NCI-H524 (cell line): ENCODE measurements at regions not wholly inside any gene's neighbourhood (a gene's known extent, or its start where the extent isn't known, plus 50 kb on each side); places are given as distances from the start of the nearest gene placed in this dataset.

Experiments
- DNase-seq, 2 experiments: peaks; one replicate each; lab custom pipeline; 2025; lab: John Stamatoyannopoulos, UW

- DNase-seq, result no peak
These were observed 365.5 kb downstream of the ETNK1 start for GRCh38 chr12:22990501-22990900.

- no peak for DNase-seq
These were observed 366.4 kb downstream of the ETNK1 start for GRCh38 chr12:22991250-22991844.

GRCh38 chr12:22993609-22994315 lies 368.8 kb downstream of the ETNK1 start:
- no peak for DNase-seq

GRCh38 chr12:22994316-22994675 lies 369.3 kb downstream of the ETNK1 start:
- no peak for DNase-seq

GRCh38 chr12:23001487-23001886 lies 376.5 kb downstream of the ETNK1 start:
- DNase-seq, result no peak

GRCh38 chr12:23002381-23002780 lies 377.4 kb downstream of the ETNK1 start:
- DNase-seq, result no peak

GRCh38 chr12:23004473-23005020 lies 379.6 kb downstream of the ETNK1 start:
- no peak for DNase-seq

- DNase-seq, result no peak
These were observed 380.4 kb downstream of the ETNK1 start for GRCh38 chr12:23005387-23005786.

GRCh38 chr12:23006413-23006812 lies 381.4 kb downstream of the ETNK1 start:
- no peak for DNase-seq

- DNase-seq, result no peak
These were observed 383.7 kb downstream of the ETNK1 start for GRCh38 chr12:23008623-23009022.

GRCh38 chr12:23014749-23015148 lies 389.8 kb downstream of the ETNK1 start:
- no peak for DNase-seq

- DNase-seq, result peak in 1 of 2 experiments; percentile 6
These were observed 400.5 kb downstream of the ETNK1 start for GRCh38 chr12:23025372-23026016.

- DNase-seq, result no peak
These were observed 403.3 kb downstream of the ETNK1 start for GRCh38 chr12:23028158-23028802.

- no peak for DNase-seq
These were observed 404.2 kb downstream of the ETNK1 start for GRCh38 chr12:23029185-23029584.

- no peak for DNase-seq
These were observed 414.9 kb downstream of the ETNK1 start for GRCh38 chr12:23039834-23040233.

- no peak for DNase-seq
These were observed 416.8 kb downstream of the ETNK1 start for GRCh38 chr12:23041774-23042173.

- DNase-seq, result no peak
These were observed 418.7 kb downstream of the ETNK1 start for GRCh38 chr12:23043646-23044045.

GRCh38 chr12:23049180-23049579 lies 424.2 kb downstream of the ETNK1 start:
- DNase-seq, result no peak

GRCh38 chr12:23055004-23055403 lies 430.0 kb downstream of the ETNK1 start:
- DNase-seq, result peak; percentile 8 to 36

GRCh38 chr12:23057571-23057970 lies 432.6 kb downstream of the ETNK1 start:
- no peak for DNase-seq

- no peak for DNase-seq
These were observed 435.2 kb downstream of the ETNK1 start for GRCh38 chr12:23060161-23060560.

- no peak for DNase-seq
These were observed 438.2 kb downstream of the ETNK1 start for GRCh38 chr12:23063206-23063605.

GRCh38 chr12:23066095-23066494 lies 441.1 kb downstream of the ETNK1 start:
- no peak for DNase-seq
